ENCODE measurements at regions not wholly inside any gene's neighbourhood (a gene's known extent, or its start where the extent isn't known, plus 50 kb on each side); places are given as distances from the start of the nearest gene placed in this dataset.

- peak; percentile 52 to 88 for DNase-seq (ENCODE audit: low read depth in 2 of 2)
- no peak overlapping the region for H3K4me3 ChIP-seq (replicated peaks in 1 of 2; ENCODE audit: low read depth in 2 of 2, low read length in 2 of 2)
Observed at GRCh38 chr11:28679795-28680468, 571.7 kb downstream of the METTL15 start.

GRCh38 chr11:28677721-28678120 lies 569.5 kb downstream of the METTL15 start:
- H3K4me3 ChIP-seq (replicated peaks in 1 of 2; ENCODE audit: low read depth in 2 of 2, low read length in 2 of 2): no peak overlapping the region
- no peak for TF ChIP-seq CTCF (IDR thresholded peaks at IDR 0.05; ENCODE audit: low read depth, low read length)
- no peak for DNase-seq (ENCODE audit: low read depth in 2 of 2)

More at GRCh38 chr11:28679795-28680468, 571.7 kb downstream of the METTL15 start:
- no peak for TF ChIP-seq CTCF (IDR thresholded peaks at IDR 0.05; ENCODE audit: low read depth, low read length)

GRCh38 chr11:28675183-28675582 lies 567.0 kb downstream of the METTL15 start:
- TF ChIP-seq CTCF (IDR thresholded peaks at IDR 0.05; ENCODE audit: low read depth, low read length): no peak
- no peak overlapping the region for H3K4me3 ChIP-seq (replicated peaks in 1 of 2; ENCODE audit: low read depth in 2 of 2, low read length in 2 of 2)
- DNase-seq (ENCODE audit: low read depth in 2 of 2): no peak

GRCh38 chr11:28674433-28675103 lies 566.4 kb downstream of the METTL15 start:
- DNase-seq (ENCODE audit: low read depth in 2 of 2): peak; percentile 53

GRCh38 chr11:28673691-28674432 lies 565.7 kb downstream of the METTL15 start:
- H3K4me3 ChIP-seq (replicated peaks in 1 of 2; ENCODE audit: low read depth in 2 of 2, low read length in 2 of 2): no peak overlapping the region
- peak in 1 of 2 donors; percentile 45 for DNase-seq (ENCODE audit: low read depth in 2 of 2)
- TF ChIP-seq CTCF (IDR thresholded peaks at IDR 0.05; ENCODE audit: low read depth, low read length): no peak

More at GRCh38 chr11:28674433-28675103, 566.4 kb downstream of the METTL15 start:
- no peak overlapping the region for H3K4me3 ChIP-seq (replicated peaks in 1 of 2; ENCODE audit: low read depth in 2 of 2, low read length in 2 of 2)
- TF ChIP-seq CTCF (IDR thresholded peaks at IDR 0.05; ENCODE audit: low read depth, low read length): peak; percentile 29

- H3K4me3 ChIP-seq (replicated peaks in 1 of 2; ENCODE audit: low read depth in 2 of 2, low read length in 2 of 2): no peak overlapping the region
- no peak for TF ChIP-seq CTCF (IDR thresholded peaks at IDR 0.05; ENCODE audit: low read depth, low read length)
- no peak for DNase-seq (ENCODE audit: low read depth in 2 of 2)
Observed at GRCh38 chr11:28671274-28671673, 563.1 kb downstream of the METTL15 start.
